DOHH2 (cell line): ENCODE measurements at regions not wholly inside any gene's neighbourhood (a gene's known extent, or its start where the extent isn't known, plus 50 kb on each side); places are given as distances from the start of the nearest gene placed in this dataset.

ENCODE experiments used
- CTCF ChIP-seq: fragments of 200-600 bp; sonication (generic); IDR thresholded peaks from one replicate; pipeline ENCODE4 v1.5.1; 2014; ENCODE audit warnings: antibody characterized with exemption, mild to moderate bottlenecking, low read depth, low read length; ENCODE audit not compliant: poor library complexity, severe bottlenecking
- EZH2phosphoT487 ChIP-seq: fragments of 200-600 bp; sonication (generic); IDR thresholded peaks from 2 replicates; pipeline ENCODE4 v1.6.1; 2017; ENCODE audit warnings: borderline replicate concordance, mild to moderate bottlenecking, antibody characterized with exemption, low read length, moderate library complexity, mixed read lengths

GRCh38 chr2:150088538-150088937 is 398.9 kb downstream of the RND3 start:
- TF ChIP-seq CTCF (no peak), EZH2phosphoT487 (no peak)
